Inferior parietal cortex (tissue), 1 donor: ENCODE measurements at regions not wholly inside any gene's neighbourhood (a gene's known extent, or its start where the extent isn't known, plus 50 kb on each side); places are given as distances from the start of the nearest gene placed in this dataset.
A peak's percentile ranks its signal among the peaks of the same experiment; 100 is the strongest.

Source experiments
- DNase-seq: peaks from one replicate; pipeline ENCODE4 v3.0.0-alpha.2; 2016; ENCODE audit errors: extremely low spot score

GRCh38 chr6:132868057-132868456, 53.7 kb downstream of the RPS12 start:
- DNase-seq: no peak

- DNase-seq: no peak
Observed at GRCh38 chr6:132872923-132873322, 58.6 kb downstream of the RPS12 start.

- DNase-seq: no peak
Observed at GRCh38 chr6:132877003-132877402, 62.6 kb downstream of the RPS12 start.

- DNase-seq: no peak
Observed at GRCh38 chr6:132887204-132887603, 72.8 kb downstream of the RPS12 start.

- no peak for DNase-seq
Observed at GRCh38 chr6:132888701-132889100, 74.3 kb downstream of the RPS12 start.

- no peak for DNase-seq
Observed at GRCh38 chr6:132892929-132893771, 78.8 kb downstream of the RPS12 start.

GRCh38 chr6:132893772-132894490, 79.6 kb downstream of the RPS12 start:
- DNase-seq: no peak

- DNase-seq: no peak
Observed at GRCh38 chr6:132898376-132898775, 84.0 kb downstream of the RPS12 start.

- DNase-seq: no peak
Observed at GRCh38 chr6:132900849-132901248, 86.5 kb downstream of the RPS12 start.

- DNase-seq: peak; percentile 25
Observed at GRCh38 chr6:132902901-132903300, 88.5 kb downstream of the RPS12 start.

GRCh38 chr6:132907231-132907630, 92.9 kb downstream of the RPS12 start:
- no peak for DNase-seq

- no peak for DNase-seq
Observed at GRCh38 chr6:132907914-132908313, 93.5 kb downstream of the RPS12 start.

GRCh38 chr6:132909742-132910141, 95.4 kb downstream of the RPS12 start:
- DNase-seq: no peak

- DNase-seq: no peak
Observed at GRCh38 chr6:132910759-132911158, 96.4 kb downstream of the RPS12 start.

GRCh38 chr6:132919045-132919860, 104.9 kb downstream of the RPS12 start:
- DNase-seq: no peak

GRCh38 chr6:132927713-132928112, 113.3 kb downstream of the RPS12 start:
- no peak for DNase-seq

- DNase-seq: no peak
Observed at GRCh38 chr6:132929141-132929540, 114.8 kb downstream of the RPS12 start.

GRCh38 chr6:132931313-132931712, 116.9 kb downstream of the RPS12 start:
- DNase-seq: no peak

- no peak for DNase-seq
Observed at GRCh38 chr6:132931936-132932514, 117.7 kb downstream of the RPS12 start.

- DNase-seq: no peak
Observed at GRCh38 chr6:132932588-132932987, 118.2 kb downstream of the RPS12 start.

GRCh38 chr6:132933090-132933489, 118.7 kb downstream of the RPS12 start:
- no peak for DNase-seq

- no peak for DNase-seq
Observed at GRCh38 chr6:132934496-132934895, 120.1 kb downstream of the RPS12 start.
